Neural cell (in vitro differentiated cells): ENCODE measurements at regions not wholly inside any gene's neighbourhood (a gene's known extent, or its start where the extent isn't known, plus 50 kb on each side); places are given as distances from the start of the nearest gene placed in this dataset.
"Not testable (repeated sequence)": the region's sequence is repeated elsewhere in the genome, so short reads cannot be mapped to it uniquely, and the experiment has no call there.

ENCODE experiments used
- H2AFZ ChIP-seq: fragments of 200-600, 300-800 bp; sonication (generic), shearing (Covaris generic); 2 replicates; pipeline ENCODE4 v1.6.0; 2014; ENCODE audit warnings: low read depth, mild to moderate bottlenecking, antibody characterized with exemption, low read length, moderate library complexity
- H3F3A ChIP-seq: fragments of 200-600 bp; shearing (Covaris generic); 2 replicates; pipeline ENCODE4 v1.6.1; 2016; ENCODE audit warnings: mild to moderate bottlenecking, moderate library complexity, mixed read lengths, antibody characterized with exemption, low read length; ENCODE audit not compliant: insufficient read depth, poor library complexity, severe bottlenecking
- H3K27ac ChIP-seq: fragments of 200-600, 300-800 bp; sonication (generic), shearing (Covaris generic); 2 replicates; pipeline ENCODE4 v1.5.1; 2014; ENCODE audit warnings: mild to moderate bottlenecking, low read length, moderate library complexity
- H3K27me3 ChIP-seq: fragments of 300-800, 200-600 bp; sonication (generic), shearing (Covaris generic); 2 replicates; pipeline ENCODE4 v1.6.0; 2014; ENCODE audit warnings: mild to moderate bottlenecking, low read depth, low read length, moderate library complexity; ENCODE audit not compliant: insufficient read depth
- H3K36me3 ChIP-seq: fragments of 300-800, 200-600 bp; sonication (generic), shearing (Covaris generic); 2 replicates; pipeline ENCODE4 v1.5.1; 2014; ENCODE audit warnings: mild to moderate bottlenecking, antibody characterized with exemption, low read length, moderate library complexity; ENCODE audit not compliant: insufficient read depth
- H3K4me2 ChIP-seq: fragments of 300-800, 200-600 bp; sonication (generic), shearing (Covaris generic); 2 replicates; pipeline ENCODE4 v1.6.0; 2014; ENCODE audit warnings: mild to moderate bottlenecking, low read length
- H3K4me3 ChIP-seq: fragments of 300-800, 200-600 bp; sonication (generic), shearing (Covaris generic); 2 replicates; pipeline ENCODE4 v1.5.1; 2014; ENCODE audit warnings: mild to moderate bottlenecking, low read length, moderate library complexity
- H3K79me2 ChIP-seq: fragments of 200-600 bp; shearing (Covaris generic); replicated peaks from 2 replicates; pipeline ENCODE4 v1.6.0; 2014; ENCODE audit warnings: mild to moderate bottlenecking, low read length, moderate library complexity; ENCODE audit not compliant: insufficient read depth
- H3K9ac ChIP-seq: fragments of 300-800, 200-600 bp; sonication (generic), shearing (Covaris generic); 2 replicates; pipeline ENCODE4 v1.6.1; 2016; ENCODE audit warnings: mild to moderate bottlenecking, low read length, mixed read lengths
- H3K9me2 ChIP-seq: fragments of 200-600 bp; shearing (Covaris generic); 2 replicates; pipeline ENCODE4 v1.6.1; 2016; ENCODE audit warnings: mild to moderate bottlenecking, low read length, mixed read lengths; ENCODE audit not compliant: insufficient read depth
- H3K9me3 ChIP-seq: fragments of 200-600, 300-800 bp; sonication (generic), shearing (Covaris generic); 2 replicates; pipeline ENCODE4 v1.6.1; 2016; ENCODE audit warnings: mild to moderate bottlenecking, mixed run types, low read length, moderate library complexity, mixed read lengths
- H4K20me1 ChIP-seq: fragments of 200-600 bp; shearing (Covaris generic); 2 replicates; pipeline ENCODE4 v1.6.1; 2016; ENCODE audit warnings: mild to moderate bottlenecking, mixed run types; ENCODE audit not compliant: insufficient read depth
- CTCF ChIP-seq: fragments of 450-650 bp; IDR thresholded peaks from 2 replicates; pipeline ENCODE4 v1.5.1; 2014; ENCODE audit warnings: antibody characterized with exemption, mild to moderate bottlenecking, moderate library complexity; ENCODE audit not compliant: poor library complexity, severe bottlenecking
- EP300 ChIP-seq: fragments of 450-650 bp; conservative IDR thresholded peaks from 2 replicates; pipeline ENCODE4 v1.6.1; 2014; ENCODE audit warnings: antibody characterized with exemption, mild to moderate bottlenecking, moderate library complexity; ENCODE audit not compliant: poor library complexity, severe bottlenecking
- EZH2 ChIP-seq: fragments of 200-600, 300-800 bp; shearing (Covaris generic), sonication (generic); IDR thresholded peaks from 2 replicates; pipeline ENCODE4 v1.6.1; 2014; ENCODE audit warnings: antibody characterized with exemption, low read length, borderline replicate concordance, mild to moderate bottlenecking; ENCODE audit not compliant: insufficient read depth, poor library complexity, severe bottlenecking
- MXI1 ChIP-seq: fragments of 450-650 bp; conservative IDR thresholded peaks from 2 replicates; pipeline ENCODE4 v1.6.1; 2014; ENCODE audit warnings: antibody characterized with exemption, mild to moderate bottlenecking; ENCODE audit not compliant: poor library complexity, severe bottlenecking
- POLR2AphosphoS5 ChIP-seq: IDR thresholded peaks from 2 replicates; pipeline ENCODE4 v1.6.1; 2012
- RAD21 ChIP-seq: fragments of 450-650 bp; conservative IDR thresholded peaks from 2 replicates; pipeline ENCODE4 v1.6.1; 2014; ENCODE audit warnings: antibody characterized with exemption, mild to moderate bottlenecking, moderate library complexity
- SMC3 ChIP-seq: fragments of 450-650 bp; conservative IDR thresholded peaks from 2 replicates; pipeline ENCODE4 v1.6.1; 2014; ENCODE audit warnings: antibody characterized with exemption, mild to moderate bottlenecking, moderate library complexity; ENCODE audit not compliant: poor library complexity
- TAF1 ChIP-seq: IDR thresholded peaks from 2 replicates; pipeline ENCODE4 v1.6.1; 2012; ENCODE audit warnings: low read depth
- TF ChIP-seq, protein P1 (sequence below): IDR thresholded peaks from 2 replicates; pipeline ENCODE4 v1.6.1; 2012; ENCODE audit warnings: borderline replicate concordance

DNA sequence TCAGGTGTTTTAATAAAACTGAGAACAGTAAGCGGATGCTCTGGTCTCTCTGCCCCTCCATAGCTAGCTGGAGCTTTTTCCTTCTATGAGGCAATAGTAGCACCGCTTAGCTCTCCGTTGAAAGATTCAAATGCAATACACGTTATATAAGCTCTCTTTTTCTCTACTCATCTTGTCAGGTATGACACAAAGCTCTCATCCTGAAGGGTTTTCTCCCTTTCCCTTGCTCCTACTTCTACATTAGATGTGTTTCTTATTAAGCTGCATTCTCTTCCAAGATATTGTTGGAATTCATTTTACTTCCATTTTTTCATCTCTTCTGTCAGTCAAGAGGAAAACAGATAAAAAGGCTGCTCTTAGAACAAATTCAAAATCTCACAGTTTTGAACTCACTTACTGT, 434.6 kb upstream of the DDX18 start:
- H3K4me2 ChIP-seq, result peak overlapping the region; percentile 8
- H3K9me2 ChIP-seq, result no peaks in the 10 kb centered on the region
- no peak overlapping the region for H3K9ac ChIP-seq
- H4K20me1 ChIP-seq, result no peaks in the 10 kb centered on the region
- H3K36me3 ChIP-seq, result no peaks in the 10 kb centered on the region
- H3K27me3 ChIP-seq, result no peaks in the 10 kb centered on the region
- H2AFZ ChIP-seq, result no peak overlapping the region
- H3K9me3 ChIP-seq, result no peaks in the 10 kb centered on the region
- TF ChIP-seq TAF1 (no peak), MXI1 (no peak), POLR2AphosphoS5 (peak; percentile 33), EZH2 (no peak), EP300 (peak; percentile 63), RAD21 (no peak), SMC3 (no peak), CTCF (no peak)
- TF ChIP-seq, protein P1, sequence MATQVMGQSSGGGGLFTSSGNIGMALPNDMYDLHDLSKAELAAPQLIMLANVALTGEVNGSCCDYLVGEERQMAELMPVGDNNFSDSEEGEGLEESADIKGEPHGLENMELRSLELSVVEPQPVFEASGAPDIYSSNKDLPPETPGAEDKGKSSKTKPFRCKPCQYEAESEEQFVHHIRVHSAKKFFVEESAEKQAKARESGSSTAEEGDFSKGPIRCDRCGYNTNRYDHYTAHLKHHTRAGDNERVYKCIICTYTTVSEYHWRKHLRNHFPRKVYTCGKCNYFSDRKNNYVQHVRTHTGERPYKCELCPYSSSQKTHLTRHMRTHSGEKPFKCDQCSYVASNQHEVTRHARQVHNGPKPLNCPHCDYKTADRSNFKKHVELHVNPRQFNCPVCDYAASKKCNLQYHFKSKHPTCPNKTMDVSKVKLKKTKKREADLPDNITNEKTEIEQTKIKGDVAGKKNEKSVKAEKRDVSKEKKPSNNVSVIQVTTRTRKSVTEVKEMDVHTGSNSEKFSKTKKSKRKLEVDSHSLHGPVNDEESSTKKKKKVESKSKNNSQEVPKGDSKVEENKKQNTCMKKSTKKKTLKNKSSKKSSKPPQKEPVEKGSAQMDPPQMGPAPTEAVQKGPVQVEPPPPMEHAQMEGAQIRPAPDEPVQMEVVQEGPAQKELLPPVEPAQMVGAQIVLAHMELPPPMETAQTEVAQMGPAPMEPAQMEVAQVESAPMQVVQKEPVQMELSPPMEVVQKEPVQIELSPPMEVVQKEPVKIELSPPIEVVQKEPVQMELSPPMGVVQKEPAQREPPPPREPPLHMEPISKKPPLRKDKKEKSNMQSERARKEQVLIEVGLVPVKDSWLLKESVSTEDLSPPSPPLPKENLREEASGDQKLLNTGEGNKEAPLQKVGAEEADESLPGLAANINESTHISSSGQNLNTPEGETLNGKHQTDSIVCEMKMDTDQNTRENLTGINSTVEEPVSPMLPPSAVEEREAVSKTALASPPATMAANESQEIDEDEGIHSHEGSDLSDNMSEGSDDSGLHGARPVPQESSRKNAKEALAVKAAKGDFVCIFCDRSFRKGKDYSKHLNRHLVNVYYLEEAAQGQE, result peak; percentile 85
- H3K4me3 ChIP-seq, result peak overlapping the region; percentile 16
- H3K27ac ChIP-seq, result peak overlapping the region; percentile 56
- H3K79me2 ChIP-seq, result no peaks in the 10 kb centered on the region
- no peaks in the 10 kb centered on the region for H3F3A ChIP-seq

GRCh38 chr2:117383997-117384396, 430.5 kb upstream of the DDX18 start:
- not testable (repeated sequence) for H3K27me3 ChIP-seq, H3K79me2 ChIP-seq, H3F3A ChIP-seq, H3K4me2 ChIP-seq, H3K36me3 ChIP-seq, H3K27ac ChIP-seq, H3K9ac ChIP-seq, H2AFZ ChIP-seq, H3K9me3 ChIP-seq, H3K4me3 ChIP-seq, H4K20me1 ChIP-seq, H3K9me2 ChIP-seq

GRCh38 chr2:117396161-117396560, 418.3 kb upstream of the DDX18 start:
- Histone ChIP-seq H4K20me1 (no peaks in the 10 kb centered on the region), H3K4me3 (no peak overlapping the region), H3K9me3 (no peaks in the 10 kb centered on the region), H3K27ac (no peak overlapping the region), H3K79me2 (no peaks in the 10 kb centered on the region), H3K4me2 (no peak overlapping the region), H3K9me2 (no peaks in the 10 kb centered on the region), H2AFZ (no peak overlapping the region), H3K27me3 (no peaks in the 10 kb centered on the region), H3F3A (no peaks in the 10 kb centered on the region), H3K9ac (no peak overlapping the region), H3K36me3 (no peaks in the 10 kb centered on the region)
- TF ChIP-seq RAD21 (no peak), EZH2 (no peak), SMC3 (no peak), POLR2AphosphoS5 (no peak), CTCF (no peak), EP300 (no peak), TAF1 (no peak), MXI1 (no peak)
- TF ChIP-seq, protein P1, result no peak
